A673 (cell line): ENCODE measurements at regions not wholly inside any gene's neighbourhood (a gene's known extent, or its start where the extent isn't known, plus 50 kb on each side); places are given as distances from the start of the nearest gene placed in this dataset.
"Not testable (repeated sequence)": the region's sequence is repeated elsewhere in the genome, so short reads cannot be mapped to it uniquely, and the experiment has no call there.

Source experiments
- BruUV-seq: library from RNA; stranded (reverse); fragments of 400-500 nt; replicated peaks from 2 replicates; lab custom pipeline; 2021; lab: Mats Ljungman, UMichigan
- CTCF ChIA-PET: fragments of 300-600 bp; sonication (Branson Sonifier 250); formaldehyde crosslinking; loops from one replicate; lab custom pipeline; 2022; ENCODE audit warnings: antibody characterized with exemption; lab: Charles Lee
- POLR2A ChIA-PET: fragments of 300-600 bp; sonication (Branson Sonifier 250); formaldehyde crosslinking; loops from one replicate; lab custom pipeline; 2022; ENCODE audit warnings: antibody characterized with exemption; ENCODE audit not compliant: low non-redundant PET; lab: Charles Lee
- DNase-seq: peaks from one replicate; pipeline ENCODE4 v3.0.0-alpha.2; 2015; ENCODE audit warnings: low spot score
- H3K27ac ChIP-seq: fragments of 200-600 bp; sonication (generic); 2 replicates; pipeline ENCODE4 v1.5.1; 2016; ENCODE audit warnings: mixed run types, low read depth, mild to moderate bottlenecking, mixed read lengths, antibody characterized with exemption, low read length; ENCODE audit not compliant: poor library complexity, severe bottlenecking
- H3K27me3 ChIP-seq: fragments of 200-600 bp; sonication (generic); replicated peaks from 2 replicates; pipeline ENCODE4 v1.6.1; 2017; ENCODE audit warnings: mixed run types, low read depth, mild to moderate bottlenecking, mixed read lengths, antibody characterized with exemption, low read length; ENCODE audit not compliant: insufficient read depth, poor library complexity
- H3K36me3 ChIP-seq: fragments of 200-600 bp; sonication (generic); 2 replicates; pipeline ENCODE4 v1.6.1; 2016; ENCODE audit warnings: mixed run types, mild to moderate bottlenecking, mixed read lengths, antibody characterized with exemption, low read length; ENCODE audit not compliant: insufficient read depth, poor library complexity, severe bottlenecking
- H3K4me1 ChIP-seq: fragments of 200-600 bp; sonication (generic); 2 replicates; pipeline ENCODE4 v1.6.1; 2017; ENCODE audit warnings: mixed run types, mild to moderate bottlenecking, mixed read lengths, antibody characterized with exemption, low read length; ENCODE audit not compliant: insufficient read depth, poor library complexity, severe bottlenecking
- H3K4me3 ChIP-seq: fragments of 200-600 bp; sonication (generic); 2 replicates; pipeline ENCODE4 v1.5.1; 2016; ENCODE audit warnings: low read depth, mixed run types, mild to moderate bottlenecking, mixed read lengths, low read length; ENCODE audit not compliant: poor library complexity, severe bottlenecking
- H3K9me3 ChIP-seq: fragments of 200-600 bp; sonication (generic); 2 replicates; pipeline ENCODE4 v1.6.1; 2016; ENCODE audit warnings: mixed run types, low read depth, mild to moderate bottlenecking, mixed read lengths, antibody characterized with exemption, low read length; ENCODE audit not compliant: poor library complexity, severe bottlenecking
- CTCF ChIP-seq: fragments of 300-800, 200-600 bp; sonication (generic); conservative IDR thresholded peaks from 2 replicates; pipeline ENCODE4 v1.5.1; 2017; ENCODE audit warnings: low read depth, mild to moderate bottlenecking, antibody characterized with exemption, low read length, moderate library complexity, mixed read lengths
- EZH2 ChIP-seq: fragments of 200-600 bp; sonication (generic); IDR thresholded peaks from 2 replicates; pipeline ENCODE4 v1.6.1; 2017; ENCODE audit warnings: borderline replicate concordance, low read depth, mild to moderate bottlenecking, mixed read lengths, antibody characterized with exemption, low read length; ENCODE audit not compliant: poor library complexity, severe bottlenecking
- intact Hi-C: fragments of 100-400 bp; cut with micrococcal nuclease; formaldehyde crosslinking; loops from one replicate; pipeline ENCODE4 v1.10.0; 2022; ENCODE audit not compliant: unreplicated experiment

GRCh38 chr4:92246384-92246783 lies 57.4 kb upstream of the GRID2 start:
- CTCF ChIA-PET, result no interaction called here
- intact Hi-C loops, result no loop called here
- no peaks in the 10 kb centered on the region for H3K27me3 ChIP-seq
- H3K4me1 ChIP-seq, result no peaks in the 10 kb centered on the region
- TF ChIP-seq EZH2, result no peak
- no peak for TF ChIP-seq CTCF
- H3K36me3 ChIP-seq, result no peaks in the 10 kb centered on the region
- no peaks in the 10 kb centered on the region for H3K9me3 ChIP-seq
- H3K4me3 ChIP-seq, result no peak overlapping the region
- DNase-seq, result no peak
- BruUV-seq, result no TSS peak
- POLR2A ChIA-PET, result no interaction called here
- no peak overlapping the region for H3K27ac ChIP-seq

GRCh38 chr4:92249541-92249940 lies 54.2 kb upstream of the GRID2 start:
- ChIA-PET CTCF (no interaction called here), POLR2A (no interaction called here)
- Histone ChIP-seq H3K36me3 (no peaks in the 10 kb centered on the region), H3K4me3 (no peak overlapping the region), H3K27ac (no peak overlapping the region), H3K4me1 (no peaks in the 10 kb centered on the region), H3K27me3 (no peaks in the 10 kb centered on the region), H3K9me3 (no peaks in the 10 kb centered on the region)
- no TSS peak for BruUV-seq
- intact Hi-C loops, result no loop called here
- no peak for DNase-seq
- TF ChIP-seq EZH2, result no peak
- TF ChIP-seq CTCF, result no peak

GRCh38 chr4:92251711-92252110 lies 52.1 kb upstream of the GRID2 start:
- no peak for DNase-seq
- BruUV-seq, result no TSS peak
- ChIA-PET CTCF (no interaction called here), POLR2A (no interaction called here)
- H3K4me3 ChIP-seq, result no peak overlapping the region
- no peaks in the 10 kb centered on the region for H3K27me3 ChIP-seq
- H3K4me1 ChIP-seq, result no peaks in the 10 kb centered on the region
- intact Hi-C loops, result no loop called here
- no peak for TF ChIP-seq EZH2
- TF ChIP-seq CTCF, result no peak
- no peaks in the 10 kb centered on the region for H3K36me3 ChIP-seq
- no peaks in the 10 kb centered on the region for H3K9me3 ChIP-seq
- H3K27ac ChIP-seq, result no peak overlapping the region

GRCh38 chr4:92252358-92252757 lies 51.4 kb upstream of the GRID2 start:
- DNase-seq, H3K27ac ChIP-seq, POLR2A ChIA-PET, H3K9me3 ChIP-seq, BruUV-seq, H3K36me3 ChIP-seq, H3K4me3 ChIP-seq, CTCF ChIA-PET, H3K4me1 ChIP-seq, intact Hi-C loops, H3K27me3 ChIP-seq: not testable (repeated sequence)
